ENCODE measurements at regions not wholly inside any gene's neighbourhood (a gene's known extent, or its start where the extent isn't known, plus 50 kb on each side); places are given as distances from the start of the nearest gene placed in this dataset.

DNA sequence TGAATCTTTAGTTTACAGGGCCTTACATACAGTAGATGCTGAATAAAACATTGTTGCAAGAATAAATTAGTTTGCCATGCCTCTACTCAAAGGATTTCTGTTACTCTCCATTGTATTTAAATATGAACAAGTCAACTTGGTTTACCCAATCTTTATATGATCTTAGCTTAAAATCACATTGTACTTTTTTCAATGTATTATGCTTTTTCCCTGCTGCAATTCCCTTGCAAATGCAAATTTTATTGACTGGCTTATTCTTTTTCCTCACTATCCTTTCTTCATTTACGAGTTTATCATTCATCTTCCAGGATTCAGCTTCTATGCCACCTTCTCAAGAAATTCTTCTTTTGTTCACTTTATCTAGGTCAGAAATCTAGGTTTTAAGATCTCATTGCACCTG lies 571.4 kb upstream of the ZNF804A start:
- Histone ChIP-seq H3F3A (ENCODE audit: insufficient read depth, low read length) (no peaks in the 10 kb centered on the region), H4K20me1 (ENCODE audit: insufficient read depth, low read length) (no peaks in the 10 kb centered on the region), H3K27ac (ENCODE audit: low read depth, low read length, poor library complexity, severe bottlenecking) (no peak overlapping the region), H2AFZ (ENCODE audit: low read length) (no peak overlapping the region), H3K4me2 (ENCODE audit: low read length) (no peak overlapping the region), H3K9me2 (ENCODE audit: low read depth, low read length) (no peaks in the 10 kb centered on the region), H3K79me2 (ENCODE audit: insufficient read depth, low read length) (no peaks in the 10 kb centered on the region), H3K27me3 (ENCODE audit: insufficient read depth, low read length) (no peaks in the 10 kb centered on the region), H3K36me3 (ENCODE audit: insufficient read depth, low read length) (no peaks in the 10 kb centered on the region), H3K9ac (ENCODE audit: low read length) (no peak overlapping the region), H3K4me3 (ENCODE audit: low read depth, low read length, poor library complexity, severe bottlenecking) (no peak overlapping the region), H3K9me3 (ENCODE audit: low read length) (no peaks in the 10 kb centered on the region), H3K4me1 (ENCODE audit: insufficient read depth, low read length, severe bottlenecking) (peaks cover 10% of the 10 kb centered on the region)
- TF ChIP-seq, protein P1, sequence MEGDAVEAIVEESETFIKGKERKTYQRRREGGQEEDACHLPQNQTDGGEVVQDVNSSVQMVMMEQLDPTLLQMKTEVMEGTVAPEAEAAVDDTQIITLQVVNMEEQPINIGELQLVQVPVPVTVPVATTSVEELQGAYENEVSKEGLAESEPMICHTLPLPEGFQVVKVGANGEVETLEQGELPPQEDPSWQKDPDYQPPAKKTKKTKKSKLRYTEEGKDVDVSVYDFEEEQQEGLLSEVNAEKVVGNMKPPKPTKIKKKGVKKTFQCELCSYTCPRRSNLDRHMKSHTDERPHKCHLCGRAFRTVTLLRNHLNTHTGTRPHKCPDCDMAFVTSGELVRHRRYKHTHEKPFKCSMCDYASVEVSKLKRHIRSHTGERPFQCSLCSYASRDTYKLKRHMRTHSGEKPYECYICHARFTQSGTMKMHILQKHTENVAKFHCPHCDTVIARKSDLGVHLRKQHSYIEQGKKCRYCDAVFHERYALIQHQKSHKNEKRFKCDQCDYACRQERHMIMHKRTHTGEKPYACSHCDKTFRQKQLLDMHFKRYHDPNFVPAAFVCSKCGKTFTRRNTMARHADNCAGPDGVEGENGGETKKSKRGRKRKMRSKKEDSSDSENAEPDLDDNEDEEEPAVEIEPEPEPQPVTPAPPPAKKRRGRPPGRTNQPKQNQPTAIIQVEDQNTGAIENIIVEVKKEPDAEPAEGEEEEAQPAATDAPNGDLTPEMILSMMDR (IDR thresholded peaks at IDR 0.05; ENCODE audit: low read length), result no peak
- no peak for TF ChIP-seq EZH2 (IDR thresholded peaks at IDR 0.05; ENCODE audit: borderline replicate concordance, low read length)

DNA sequence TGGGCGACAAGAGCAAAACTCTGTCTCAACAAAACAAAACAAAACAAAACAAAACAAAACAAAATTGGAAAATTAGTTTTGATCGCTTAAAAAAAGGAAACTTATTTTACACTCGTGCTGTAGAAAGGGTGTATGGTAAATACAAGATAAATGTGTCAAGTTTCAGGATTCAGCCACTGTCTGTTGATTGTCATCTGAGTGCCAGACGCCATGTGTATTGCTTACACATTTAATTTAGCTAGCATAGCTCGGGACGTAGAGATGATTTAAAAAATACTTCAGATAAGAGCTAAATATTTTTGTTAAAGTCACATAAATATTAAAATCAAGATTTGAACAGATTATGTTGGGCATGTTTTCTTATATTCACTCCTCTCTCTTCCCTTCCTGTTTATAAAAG lies 568.1 kb upstream of the ZNF804A start:
- H3K27ac ChIP-seq (ENCODE audit: low read depth, low read length, poor library complexity, severe bottlenecking), result no peak overlapping the region
- no peak overlapping the region for H3K4me3 ChIP-seq (ENCODE audit: low read depth, low read length, poor library complexity, severe bottlenecking)
- no peaks in the 10 kb centered on the region for H3K36me3 ChIP-seq (ENCODE audit: insufficient read depth, low read length)
- no peaks in the 10 kb centered on the region for H3K79me2 ChIP-seq (ENCODE audit: insufficient read depth, low read length)
- no peaks in the 10 kb centered on the region for H3K27me3 ChIP-seq (ENCODE audit: insufficient read depth, low read length)
- no peaks in the 10 kb centered on the region for H4K20me1 ChIP-seq (ENCODE audit: insufficient read depth, low read length)
- no peaks in the 10 kb centered on the region for H3K9me2 ChIP-seq (ENCODE audit: low read depth, low read length)
- peaks cover 10% of the 10 kb centered on the region for H3K4me1 ChIP-seq (ENCODE audit: insufficient read depth, low read length, severe bottlenecking)
- H3K4me2 ChIP-seq (ENCODE audit: low read length), result no peak overlapping the region
- H3K9me3 ChIP-seq (ENCODE audit: low read length), result no peaks in the 10 kb centered on the region
- no peak overlapping the region for H3K9ac ChIP-seq (ENCODE audit: low read length)
- no peaks in the 10 kb centered on the region for H3F3A ChIP-seq (ENCODE audit: insufficient read depth, low read length)
- 0 out of 2 replicates have a peak overlapping the region, but pooled peaks have one; percentile 25 for H2AFZ ChIP-seq (ENCODE audit: low read length)
- TF ChIP-seq, protein P1 (IDR thresholded peaks at IDR 0.05; ENCODE audit: low read length), result no peak
- no peak for TF ChIP-seq EZH2 (IDR thresholded peaks at IDR 0.05; ENCODE audit: borderline replicate concordance, low read length)

DNA sequence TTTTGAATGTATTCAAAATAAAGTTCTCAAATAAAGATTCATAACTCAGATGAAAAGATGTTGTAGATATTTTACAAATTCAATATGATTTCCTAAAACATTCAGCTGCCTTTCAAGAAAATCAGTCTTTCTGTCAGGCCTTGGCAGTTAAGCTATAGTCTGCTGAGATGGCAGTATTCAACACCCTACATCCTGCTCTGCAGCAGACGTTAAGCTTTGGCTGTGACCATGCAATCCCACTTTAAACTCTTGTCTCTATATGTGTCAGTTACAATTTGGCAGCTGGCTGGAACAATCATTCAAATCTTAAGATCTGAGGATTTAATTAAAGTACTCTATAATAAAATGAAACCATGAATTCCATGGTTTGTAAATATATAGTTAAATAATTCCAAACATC lies 567.3 kb upstream of the ZNF804A start:
- Histone ChIP-seq H3K4me1 (ENCODE audit: insufficient read depth, low read length, severe bottlenecking) (peaks cover 10% of the 10 kb centered on the region), H2AFZ (ENCODE audit: low read length) (peak overlapping the region; percentile 25; the same call in 1 of the 2 replicates), H3K36me3 (ENCODE audit: insufficient read depth, low read length) (no peaks in the 10 kb centered on the region), H3K79me2 (ENCODE audit: insufficient read depth, low read length) (no peaks in the 10 kb centered on the region), H3K27me3 (ENCODE audit: insufficient read depth, low read length) (no peaks in the 10 kb centered on the region), H4K20me1 (ENCODE audit: insufficient read depth, low read length) (no peaks in the 10 kb centered on the region), H3K4me3 (ENCODE audit: low read depth, low read length, poor library complexity, severe bottlenecking) (no peak overlapping the region), H3K9me3 (ENCODE audit: low read length) (no peaks in the 10 kb centered on the region), H3K9me2 (ENCODE audit: low read depth, low read length) (no peaks in the 10 kb centered on the region), H3K27ac (ENCODE audit: low read depth, low read length, poor library complexity, severe bottlenecking) (no peak overlapping the region), H3K4me2 (ENCODE audit: low read length) (no peak overlapping the region), H3F3A (ENCODE audit: insufficient read depth, low read length) (no peaks in the 10 kb centered on the region), H3K9ac (ENCODE audit: low read length) (no peak overlapping the region)
- TF ChIP-seq, protein P1 (IDR thresholded peaks at IDR 0.05; ENCODE audit: low read length), result no peak
- TF ChIP-seq EZH2 (IDR thresholded peaks at IDR 0.05; ENCODE audit: borderline replicate concordance, low read length), result no peak

All from OCI-LY1 (cell line).